PC-9 (cell line): ENCODE measurements at regions not wholly inside any gene's neighbourhood (a gene's known extent, or its start where the extent isn't known, plus 50 kb on each side); places are given as distances from the start of the nearest gene placed in this dataset.

Experiments used
- CTCF ChIP-seq: fragments of 200-600 bp; sonication (generic); conservative IDR thresholded peaks from 2 replicates; pipeline ENCODE4 v1.6.1; 2017; ENCODE audit warnings: mixed run types, antibody characterized with exemption, mild to moderate bottlenecking, moderate library complexity
- EZH2 ChIP-seq: fragments of 200-600 bp; sonication (generic); IDR thresholded peaks from 2 replicates; pipeline ENCODE4 v1.8.0; 2017; ENCODE audit warnings: antibody characterized with exemption, low read depth

- TF ChIP-seq CTCF = no peak
- TF ChIP-seq EZH2 = no peak
Measured at GRCh38 chrX:114334473-114334982, 249.4 kb upstream of the HTR2C start.
